M059J (cell line): ENCODE measurements at regions not wholly inside any gene's neighbourhood (a gene's known extent, or its start where the extent isn't known, plus 50 kb on each side); places are given as distances from the start of the nearest gene placed in this dataset.

Experiments used
- DNase-seq: peaks from one replicate; pipeline ENCODE4 v3.0.0-alpha.2; 2012; ENCODE audit warnings: low read depth

GRCh38 chr2:6617794-6618193 is 247.9 kb downstream of the CMPK2 start:
- no peak for DNase-seq

GRCh38 chr2:6618201-6618600 is 247.5 kb downstream of the CMPK2 start:
- no peak for DNase-seq

GRCh38 chr2:6623746-6624145 is 242.0 kb downstream of the CMPK2 start:
- DNase-seq: no peak

GRCh38 chr2:6626401-6627012 is 239.2 kb downstream of the CMPK2 start:
- DNase-seq: no peak

- DNase-seq: no peak
Observed at GRCh38 chr2:6627316-6627715, 238.4 kb downstream of the CMPK2 start.

- DNase-seq: no peak
Observed at GRCh38 chr2:6630209-6630608, 235.5 kb downstream of the CMPK2 start.

GRCh38 chr2:6635296-6635695 is 230.4 kb downstream of the CMPK2 start:
- DNase-seq: no peak

- DNase-seq: no peak
Observed at GRCh38 chr2:6637330-6637729, 228.4 kb downstream of the CMPK2 start.

- no peak for DNase-seq
Observed at GRCh38 chr2:6639929-6640620, 225.6 kb downstream of the CMPK2 start.

GRCh38 chr2:6640621-6641015 is 225.1 kb downstream of the CMPK2 start:
- no peak for DNase-seq

- DNase-seq: no peak
Observed at GRCh38 chr2:6641956-6642355, 223.8 kb downstream of the CMPK2 start.

GRCh38 chr2:6644261-6644660 is 221.4 kb downstream of the CMPK2 start:
- no peak for DNase-seq

GRCh38 chr2:6645004-6645403 is 220.7 kb downstream of the CMPK2 start:
- no peak for DNase-seq

GRCh38 chr2:6645672-6646071 is 220.0 kb downstream of the CMPK2 start:
- no peak for DNase-seq

- DNase-seq: no peak
Observed at GRCh38 chr2:6647046-6647445, 218.7 kb downstream of the CMPK2 start.

GRCh38 chr2:6648596-6649247 is 217.0 kb downstream of the CMPK2 start:
- no peak for DNase-seq

- DNase-seq: no peak
Observed at GRCh38 chr2:6650311-6650710, 215.4 kb downstream of the CMPK2 start.

- DNase-seq: no peak
Observed at GRCh38 chr2:6652251-6652650, 213.5 kb downstream of the CMPK2 start.

- DNase-seq: no peak
Observed at GRCh38 chr2:6653281-6653750, 212.4 kb downstream of the CMPK2 start.

GRCh38 chr2:6654279-6654678 is 211.4 kb downstream of the CMPK2 start:
- DNase-seq: no peak

GRCh38 chr2:6656633-6657032 is 209.1 kb downstream of the CMPK2 start:
- DNase-seq: no peak

- DNase-seq: no peak
Observed at GRCh38 chr2:6657136-6657535, 208.6 kb downstream of the CMPK2 start.

GRCh38 chr2:6657855-6658254 is 207.9 kb downstream of the CMPK2 start:
- DNase-seq: no peak
